ENCODE measurements at regions not wholly inside any gene's neighbourhood (a gene's known extent, or its start where the extent isn't known, plus 50 kb on each side); places are given as distances from the start of the nearest gene placed in this dataset.

GRCh38 chr15:87734571-87735373 is 521.8 kb downstream of the NTRK3 start:
- no peak for DNase-seq (ENCODE audit: low read depth, low spot score)
- H3K36me3 ChIP-seq (ENCODE audit: control insufficient read depth, insufficient read depth, low read length), result no peaks in the 10 kb centered on the region
- H3K27ac ChIP-seq (ENCODE audit: low read length), result no peak overlapping the region
- H3K27me3 ChIP-seq (ENCODE audit: control insufficient read depth, insufficient read depth, low read length), result no peaks in the 10 kb centered on the region
- H3K4me1 ChIP-seq (ENCODE audit: control insufficient read depth, insufficient read depth, low read length), result no peaks in the 10 kb centered on the region
- in situ Hi-C loops (cut with HindIII; ENCODE audit: low pct_unique_long_range_greater_than_20kb, low sequenced_read_pairs), result no loop called here
- ChIA-PET CTCF (interaction anchor here (0.6 kb wide), 1 partner anchor 821 kb away, joined by 3 read pairs; no protein-coding TSS in a partner anchor), POLR2A (no interaction called here)
- no peak for ATAC-seq
- TF ChIP-seq REST (IDR thresholded peaks at IDR 0.05; ENCODE audit: insufficient read depth in 1 of 2, low read depth in 2 of 2, low read length in 1 of 2), result no peak
- no peak for TF ChIP-seq CTCF (IDR thresholded peaks at IDR 0.05)
- TF ChIP-seq TCF7L2 (IDR thresholded peaks at IDR 0.05; ENCODE audit: low read depth, low read length), result no peak
- TF ChIP-seq POLR2AphosphoS5 (IDR thresholded peaks at IDR 0.05; ENCODE audit: low read depth, low read length), result no peak
- no peak for TF ChIP-seq SIN3A (IDR thresholded peaks at IDR 0.05; ENCODE audit: borderline replicate concordance, insufficient read depth, low read depth, low read length)
- no TSS peak for BruUV-seq (replicated peaks)
- no peak overlapping the region for H3K4me3 ChIP-seq (ENCODE audit: low read depth in 2 of 2, low read length in 2 of 2)
- no peaks in the 10 kb centered on the region for H3K9me3 ChIP-seq (ENCODE audit: control insufficient read depth, insufficient read depth, low read depth, low read length)
- intact Hi-C loops (cut with micrococcal nuclease; ENCODE audit: unreplicated experiment), result no loop called here

GRCh38 chr15:87733977-87734376 is 522.6 kb downstream of the NTRK3 start:
- no peak for ATAC-seq
- Histone ChIP-seq H3K9me3 (ENCODE audit: control insufficient read depth, insufficient read depth, low read depth, low read length) (no peaks in the 10 kb centered on the region), H3K4me3 (ENCODE audit: low read depth in 2 of 2, low read length in 2 of 2) (no peak overlapping the region), H3K36me3 (ENCODE audit: control insufficient read depth, insufficient read depth, low read length) (no peaks in the 10 kb centered on the region), H3K27me3 (ENCODE audit: control insufficient read depth, insufficient read depth, low read length) (no peaks in the 10 kb centered on the region), H3K4me1 (ENCODE audit: control insufficient read depth, insufficient read depth, low read length) (no peaks in the 10 kb centered on the region), H3K27ac (ENCODE audit: low read length) (no peak overlapping the region)
- CTCF ChIA-PET, result no interaction called here
- POLR2A ChIA-PET, result no interaction called here
- DNase-seq (ENCODE audit: low read depth, low spot score), result no peak
- BruUV-seq (replicated peaks), result no TSS peak
- in situ Hi-C loops (cut with HindIII; ENCODE audit: low pct_unique_long_range_greater_than_20kb, low sequenced_read_pairs), result no loop called here
- TF ChIP-seq TCF7L2 (IDR thresholded peaks at IDR 0.05; ENCODE audit: low read depth, low read length), result no peak
- TF ChIP-seq REST (IDR thresholded peaks at IDR 0.05; ENCODE audit: insufficient read depth in 1 of 2, low read depth in 2 of 2, low read length in 1 of 2), result no peak
- TF ChIP-seq POLR2AphosphoS5 (IDR thresholded peaks at IDR 0.05; ENCODE audit: low read depth, low read length), result no peak
- no peak for TF ChIP-seq CTCF (IDR thresholded peaks at IDR 0.05)
- no peak for TF ChIP-seq SIN3A (IDR thresholded peaks at IDR 0.05; ENCODE audit: borderline replicate concordance, insufficient read depth, low read depth, low read length)
- intact Hi-C loops (cut with micrococcal nuclease; ENCODE audit: unreplicated experiment), result no loop called here
